ENCODE measurements at regions not wholly inside any gene's neighbourhood (a gene's known extent, or its start where the extent isn't known, plus 50 kb on each side); places are given as distances from the start of the nearest gene placed in this dataset.

DNA sequence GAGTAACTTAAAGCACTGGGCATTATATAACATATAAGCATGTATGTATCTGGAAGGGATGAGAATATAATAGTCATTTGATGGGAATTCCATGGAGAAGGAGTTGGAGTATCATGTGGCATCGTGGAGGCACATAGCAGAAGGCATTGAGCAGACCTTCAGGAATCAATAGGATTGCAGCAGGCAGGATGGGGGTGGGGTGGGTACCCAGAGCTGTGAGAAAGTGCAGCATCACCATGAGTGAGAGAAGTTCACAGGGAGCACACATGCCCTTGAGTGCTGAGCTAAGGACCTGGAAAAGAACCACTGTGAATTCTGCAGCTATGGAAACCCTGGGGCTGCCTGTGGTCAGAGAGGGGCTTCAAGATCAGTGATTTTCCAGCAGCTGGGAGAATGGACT, 57.3 kb downstream of the MED10 start:
- Histone ChIP-seq H3K9me3 (ENCODE audit: control insufficient read depth, insufficient read depth, low read length) (no peaks in the 10 kb centered on the region), H3K4me1 (ENCODE audit: insufficient read depth, low read length) (no peaks in the 10 kb centered on the region), H3K36me3 (ENCODE audit: insufficient read depth, low read length) (no peaks in the 10 kb centered on the region), H3K9ac (ENCODE audit: low read depth, low read length) (no peak overlapping the region)

GRCh38 chr5:6319116-6319515, 59.2 kb downstream of the MED10 start:
- Histone ChIP-seq H3K9me3 (ENCODE audit: control insufficient read depth, insufficient read depth, low read length) (no peaks in the 10 kb centered on the region), H3K4me1 (ENCODE audit: insufficient read depth, low read length) (no peaks in the 10 kb centered on the region), H3K9ac (ENCODE audit: low read depth, low read length) (no peak overlapping the region), H3K36me3 (ENCODE audit: insufficient read depth, low read length) (no peaks in the 10 kb centered on the region)

DNA sequence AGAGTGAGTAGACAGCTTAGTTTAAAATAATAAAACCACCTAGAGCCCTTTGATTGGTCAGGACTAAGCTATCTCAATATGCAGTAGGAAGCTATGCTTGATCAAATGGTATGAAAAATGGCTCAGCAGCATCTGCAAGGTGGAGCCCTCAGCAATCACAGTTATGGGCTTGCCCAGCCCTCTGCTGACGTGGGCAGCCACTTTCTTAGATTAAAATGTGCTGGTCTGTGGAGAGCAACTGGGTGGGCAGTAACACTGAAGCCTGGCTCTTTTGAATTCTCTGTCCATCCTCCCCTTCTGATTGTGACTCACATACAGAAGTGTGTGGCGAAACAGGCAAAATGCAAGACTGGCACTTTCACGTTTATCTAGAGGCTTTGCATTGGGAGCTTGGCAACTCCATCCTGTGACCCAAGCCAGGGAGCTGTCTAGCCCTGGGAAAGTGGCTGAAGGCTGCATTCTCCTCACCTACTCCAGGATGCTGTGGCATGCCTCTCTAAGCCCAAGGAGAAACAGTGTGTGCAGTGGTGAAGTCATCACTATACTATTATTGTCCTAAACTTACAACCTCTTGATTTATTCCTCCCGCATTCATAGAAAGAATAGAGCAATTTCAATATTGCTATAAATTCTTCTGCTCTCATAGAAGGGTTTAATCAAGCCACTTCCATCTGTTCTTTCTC, 61.1 kb downstream of the MED10 start:
- Histone ChIP-seq H3K9ac (ENCODE audit: low read depth, low read length) (no peak overlapping the region), H3K9me3 (ENCODE audit: control insufficient read depth, insufficient read depth, low read length) (no peaks in the 10 kb centered on the region), H3K36me3 (ENCODE audit: insufficient read depth, low read length) (no peaks in the 10 kb centered on the region), H3K4me1 (ENCODE audit: insufficient read depth, low read length) (no peaks in the 10 kb centered on the region)

DNA sequence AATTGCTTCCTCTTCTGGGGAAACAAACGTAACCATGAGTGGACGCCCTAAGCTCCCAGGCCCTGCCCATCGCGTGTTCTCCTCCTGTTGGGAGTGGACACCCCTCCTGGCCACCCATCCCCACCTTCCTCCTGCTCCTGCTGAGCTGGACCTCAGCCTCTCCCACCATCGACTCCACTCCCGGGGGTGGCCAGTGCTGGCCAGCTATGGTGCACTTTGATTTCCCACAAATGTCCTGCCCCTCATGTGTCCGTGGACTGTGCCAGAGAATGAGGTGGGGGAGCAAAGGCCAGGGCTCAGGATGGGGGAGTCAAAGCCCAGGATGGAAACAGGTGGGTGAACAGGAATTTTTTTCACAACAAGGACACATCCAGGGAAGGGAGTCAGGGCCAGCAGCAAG, 62.8 kb downstream of the MED10 start:
- no peaks in the 10 kb centered on the region for H3K36me3 ChIP-seq (ENCODE audit: insufficient read depth, low read length)
- no peak overlapping the region for H3K9ac ChIP-seq (ENCODE audit: low read depth, low read length)
- H3K4me1 ChIP-seq (ENCODE audit: insufficient read depth, low read length), result no peaks in the 10 kb centered on the region
- no peaks in the 10 kb centered on the region for H3K9me3 ChIP-seq (ENCODE audit: control insufficient read depth, insufficient read depth, low read length)

DNA sequence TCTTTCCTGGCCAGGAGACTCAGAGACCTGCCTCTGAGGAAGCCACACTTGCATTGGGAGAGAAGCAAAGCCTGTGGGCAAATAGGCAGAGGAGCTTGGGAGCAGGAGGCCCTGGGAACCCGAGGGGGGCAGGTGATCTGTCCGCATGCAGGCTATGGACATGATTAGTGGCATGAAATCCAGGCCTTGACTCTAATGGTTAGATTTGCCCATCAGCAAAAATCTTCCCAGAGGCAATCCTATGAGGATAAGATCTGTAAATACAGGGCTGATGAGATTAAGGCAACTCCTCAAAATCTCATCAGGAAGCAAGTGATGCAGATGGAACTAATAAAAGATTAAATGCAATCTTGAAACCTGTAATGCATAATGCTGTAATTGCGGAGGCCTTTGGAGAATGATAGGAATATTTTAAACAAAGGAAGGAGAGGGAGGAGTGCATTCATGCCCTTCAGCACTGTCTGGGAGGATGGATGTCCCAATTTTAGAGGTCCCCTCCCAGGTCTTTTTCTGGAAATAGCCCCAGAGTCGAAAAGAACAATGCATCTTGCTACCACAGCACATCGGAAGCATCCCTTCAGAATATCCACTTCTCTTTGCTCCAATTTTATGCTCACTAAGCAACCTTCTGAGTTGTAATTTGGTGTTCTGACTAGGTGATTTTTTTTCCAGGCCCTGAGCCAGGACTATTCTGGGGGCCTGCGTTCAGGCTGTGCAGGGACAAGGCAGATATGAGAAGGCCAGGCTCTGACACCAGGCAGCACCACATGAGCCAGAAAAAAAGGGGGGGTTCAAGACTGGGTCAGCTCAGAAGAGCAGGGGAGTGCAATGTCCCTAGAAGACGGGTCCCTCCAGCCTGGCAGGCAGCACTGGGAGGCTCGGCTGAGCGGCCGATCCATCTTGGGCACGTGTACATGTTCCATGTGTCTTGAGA, 66.5 kb downstream of the MED10 start:
- Histone ChIP-seq H3K4me1 (ENCODE audit: insufficient read depth, low read length) (no peaks in the 10 kb centered on the region), H3K36me3 (ENCODE audit: insufficient read depth, low read length) (no peaks in the 10 kb centered on the region)

GRCh38 chr5:6309949-6310348, 68.4 kb downstream of the MED10 start:
- Histone ChIP-seq H3K9me3 (ENCODE audit: control insufficient read depth, insufficient read depth, low read length) (no peaks in the 10 kb centered on the region), H3K36me3 (ENCODE audit: insufficient read depth, low read length) (no peaks in the 10 kb centered on the region), H3K9ac (ENCODE audit: low read depth, low read length) (no peak overlapping the region), H3K4me1 (ENCODE audit: insufficient read depth, low read length) (no peaks in the 10 kb centered on the region)

More for the DNA sequence above, 66.5 kb downstream of the MED10 start:
- Histone ChIP-seq H3K9me3 (ENCODE audit: control insufficient read depth, insufficient read depth, low read length) (no peaks in the 10 kb centered on the region), H3K9ac (ENCODE audit: low read depth, low read length) (no peak overlapping the region)

GRCh38 chr5:6308683-6309082, 69.7 kb downstream of the MED10 start:
- H3K9ac ChIP-seq (ENCODE audit: low read depth, low read length), result no peak overlapping the region
- H3K36me3 ChIP-seq (ENCODE audit: insufficient read depth, low read length), result no peaks in the 10 kb centered on the region
- H3K9me3 ChIP-seq (ENCODE audit: control insufficient read depth, insufficient read depth, low read length), result no peaks in the 10 kb centered on the region
- H3K4me1 ChIP-seq (ENCODE audit: insufficient read depth, low read length), result no peaks in the 10 kb centered on the region

- H3K4me1 ChIP-seq (ENCODE audit: insufficient read depth, low read length), result no peaks in the 10 kb centered on the region
- no peaks in the 10 kb centered on the region for H3K9me3 ChIP-seq (ENCODE audit: control insufficient read depth, insufficient read depth, low read length)
- H3K36me3 ChIP-seq (ENCODE audit: insufficient read depth, low read length), result no peaks in the 10 kb centered on the region
- no peak overlapping the region for H3K9ac ChIP-seq (ENCODE audit: low read depth, low read length)
These were observed 71.0 kb downstream of the MED10 start for GRCh38 chr5:6307304-6307703.

- Histone ChIP-seq H3K9ac (ENCODE audit: low read depth, low read length) (no peak overlapping the region), H3K9me3 (ENCODE audit: control insufficient read depth, insufficient read depth, low read length) (no peaks in the 10 kb centered on the region), H3K4me1 (ENCODE audit: insufficient read depth, low read length) (no peaks in the 10 kb centered on the region), H3K36me3 (ENCODE audit: insufficient read depth, low read length) (no peaks in the 10 kb centered on the region)
These were observed 72.5 kb downstream of the MED10 start for GRCh38 chr5:6305853-6306252.

GRCh38 chr5:6302684-6303083, 75.7 kb downstream of the MED10 start:
- Histone ChIP-seq H3K36me3 (ENCODE audit: insufficient read depth, low read length) (no peaks in the 10 kb centered on the region), H3K9ac (ENCODE audit: low read depth, low read length) (no peak overlapping the region), H3K9me3 (ENCODE audit: control insufficient read depth, insufficient read depth, low read length) (no peaks in the 10 kb centered on the region), H3K4me1 (ENCODE audit: insufficient read depth, low read length) (no peaks in the 10 kb centered on the region)

- H3K9ac ChIP-seq (ENCODE audit: low read depth, low read length), result no peak overlapping the region
- H3K4me1 ChIP-seq (ENCODE audit: insufficient read depth, low read length), result no peaks in the 10 kb centered on the region
- no peaks in the 10 kb centered on the region for H3K36me3 ChIP-seq (ENCODE audit: insufficient read depth, low read length)
- H3K9me3 ChIP-seq (ENCODE audit: control insufficient read depth, insufficient read depth, low read length), result no peaks in the 10 kb centered on the region
These were observed 76.3 kb downstream of the MED10 start for GRCh38 chr5:6302075-6302474.

GRCh38 chr5:6296524-6296923, 81.8 kb downstream of the MED10 start:
- no peaks in the 10 kb centered on the region for H3K36me3 ChIP-seq (ENCODE audit: insufficient read depth, low read length)
- H3K4me1 ChIP-seq (ENCODE audit: insufficient read depth, low read length), result no peaks in the 10 kb centered on the region
- no peak overlapping the region for H3K9ac ChIP-seq (ENCODE audit: low read depth, low read length)
- H3K9me3 ChIP-seq (ENCODE audit: control insufficient read depth, insufficient read depth, low read length), result peaks cover 3% of the 10 kb centered on the region

DNA sequence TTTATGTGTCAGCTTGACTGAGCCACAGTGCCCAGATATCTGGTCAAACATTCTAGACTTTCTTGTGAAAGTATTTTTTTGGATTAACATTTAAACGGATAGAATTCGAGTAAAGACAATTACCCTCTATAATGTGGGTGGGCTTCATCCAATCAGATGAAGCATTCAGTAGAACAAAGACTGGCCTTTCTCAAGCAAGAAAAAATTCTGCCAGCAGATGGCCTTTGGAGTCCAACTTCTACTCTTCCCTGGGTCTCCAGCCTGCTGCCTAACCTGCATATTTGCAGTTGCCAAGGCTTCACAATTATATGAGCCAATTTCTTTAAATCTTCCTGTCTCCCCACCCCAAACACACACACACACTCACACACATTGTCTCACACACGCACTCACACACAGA, 86.4 kb downstream of the MED10 start:
- Histone ChIP-seq H3K4me1 (ENCODE audit: insufficient read depth, low read length) (no peaks in the 10 kb centered on the region), H3K9ac (ENCODE audit: low read depth, low read length) (no peak overlapping the region), H3K36me3 (ENCODE audit: insufficient read depth, low read length) (no peaks in the 10 kb centered on the region), H3K9me3 (ENCODE audit: control insufficient read depth, insufficient read depth, low read length) (peaks cover 3% of the 10 kb centered on the region)

DNA sequence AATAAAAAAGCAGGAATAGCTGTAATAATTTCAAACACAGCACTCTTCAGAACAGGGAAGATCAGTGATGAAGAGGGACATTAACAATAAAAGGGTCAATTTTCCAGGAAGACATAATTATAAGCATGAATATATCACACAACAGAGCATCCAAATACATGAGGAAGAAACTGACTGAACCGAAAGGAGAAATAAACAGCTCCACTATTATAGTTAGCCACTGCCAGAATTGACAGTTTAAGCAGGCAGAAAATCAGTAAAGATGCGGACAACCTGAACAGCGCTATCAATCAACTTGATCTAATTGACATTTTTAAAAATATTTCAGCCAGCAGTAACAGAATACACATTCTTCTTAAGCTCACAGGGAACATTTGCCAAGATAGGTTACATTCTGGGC, 89.1 kb downstream of the MED10 start:
- Histone ChIP-seq H3K36me3 (ENCODE audit: insufficient read depth, low read length) (no peaks in the 10 kb centered on the region), H3K4me1 (ENCODE audit: insufficient read depth, low read length) (no peaks in the 10 kb centered on the region), H3K9me3 (ENCODE audit: control insufficient read depth, insufficient read depth, low read length) (no peaks in the 10 kb centered on the region), H3K9ac (ENCODE audit: low read depth, low read length) (no peak overlapping the region)

DNA sequence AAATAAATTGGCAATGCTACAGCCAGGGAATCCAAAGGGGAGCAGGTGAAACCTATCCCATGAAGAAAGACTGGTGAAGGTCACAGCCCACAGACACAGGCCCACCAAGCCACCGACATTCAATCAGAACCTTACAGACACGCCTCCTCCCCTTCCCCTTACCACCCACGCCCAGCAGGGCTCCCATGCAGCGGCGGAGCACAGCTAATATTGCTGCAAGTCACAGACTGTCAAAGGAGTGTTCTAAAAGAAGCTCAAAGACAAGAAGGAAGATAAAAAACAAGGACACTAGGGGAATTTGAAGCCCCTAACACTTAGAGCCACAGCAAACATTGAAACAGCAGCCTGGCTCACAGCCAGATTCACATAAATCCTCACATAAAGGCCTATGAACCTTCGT, 91.2 kb downstream of the MED10 start:
- no peak overlapping the region for H3K9ac ChIP-seq (ENCODE audit: low read depth, low read length)
- no peaks in the 10 kb centered on the region for H3K9me3 ChIP-seq (ENCODE audit: control insufficient read depth, insufficient read depth, low read length)
- H3K4me1 ChIP-seq (ENCODE audit: insufficient read depth, low read length), result no peaks in the 10 kb centered on the region
- H3K36me3 ChIP-seq (ENCODE audit: insufficient read depth, low read length), result no peaks in the 10 kb centered on the region
